ENCODE measurements at regions not wholly inside any gene's neighbourhood (a gene's known extent, or its start where the extent isn't known, plus 50 kb on each side); places are given as distances from the start of the nearest gene placed in this dataset.

- no peak for DNase-seq (ENCODE audit: low spot score)
- Mint-ChIP-seq H3K27me3 (ENCODE audit: low read depth) (no peaks in the 10 kb centered on the region), H3K4me1 (peaks cover 4% of the 10 kb centered on the region), H3K36me3 (peaks cover 2% of the 10 kb centered on the region; the same call in 1 of the 2 replicates), H3K4me3 (no peak overlapping the region), H3K9me3 (peaks cover 13% of the 10 kb centered on the region), H3K27ac (no peak overlapping the region)
- TF ChIP-seq ATF6 (CRISPR knock-in tag; IDR thresholded peaks at IDR 0.05) (no peak), ZNF423 (CRISPR knock-in tag; IDR thresholded peaks at IDR 0.05) (no peak), NR3C1 (CRISPR knock-in tag; conservative IDR thresholded peaks at IDR 0.05; ENCODE audit: low read depth) (no peak)
- POLR2A ChIA-PET = no interaction called here
- no peak for ATAC-seq
- CTCF ChIA-PET = no interaction called here
These were observed 372.1 kb upstream of the NR2F2 start for GRCh38 chr15:95958382-95958781.

- no peak for TF ChIP-seq NFE2L1 (CRISPR knock-in tag; IDR thresholded peaks at IDR 0.05)
- TF ChIP-seq ZNF396 (CRISPR knock-in tag; IDR thresholded peaks at IDR 0.05; ENCODE audit: borderline replicate concordance) = no peak
- no peak for TF ChIP-seq ATF3 (CRISPR knock-in tag; conservative IDR thresholded peaks at IDR 0.05)
- TF ChIP-seq CREM (CRISPR knock-in tag; IDR thresholded peaks at IDR 0.05) = no peak
- no peak for TF ChIP-seq FOXP1 (CRISPR knock-in tag; IDR thresholded peaks at IDR 0.05; ENCODE audit: borderline replicate concordance)
- ATAC-seq (no peak), DNase-seq (ENCODE audit: low spot score) (no peak)
- Mint-ChIP-seq H3K4me3 (no peak overlapping the region), H3K36me3 (no peaks in the 10 kb centered on the region), H3K27me3 (ENCODE audit: low read depth) (0 out of 2 replicates have a peak, but pooled peaks cover 5% of the 10 kb centered on the region), H3K9me3 (no peaks in the 10 kb centered on the region), H3K27ac (no peak overlapping the region), H3K4me1 (no peaks in the 10 kb centered on the region)
- ChIA-PET POLR2A (no interaction called here), CTCF (no interaction called here)
These were observed 361.6 kb upstream of the NR2F2 start for GRCh38 chr15:95968856-95969255.

- Mint-ChIP-seq H3K9me3 (peaks cover 2% of the 10 kb centered on the region), H3K27ac (no peak overlapping the region), H3K4me3 (no peak overlapping the region), H3K4me1 (no peaks in the 10 kb centered on the region), H3K36me3 (no peaks in the 10 kb centered on the region), H3K27me3 (ENCODE audit: low read depth) (0 out of 2 replicates have a peak, but pooled peaks cover 5% of the 10 kb centered on the region)
- ATAC-seq = no peak
- no peak for DNase-seq (ENCODE audit: low spot score)
- ChIA-PET POLR2A (interaction anchor here (0.6 kb wide), 1 partner anchor 306 kb away, joined by 3 read pairs; no protein-coding TSS in a partner anchor), CTCF (no interaction called here)
- no peak for TF ChIP-seq FOXJ3 (CRISPR knock-in tag; IDR thresholded peaks at IDR 0.05; ENCODE audit: borderline replicate concordance)
- no peak for TF ChIP-seq CREB1 (CRISPR knock-in tag; IDR thresholded peaks at IDR 0.05)
- no peak for TF ChIP-seq ZSCAN18 (CRISPR knock-in tag; IDR thresholded peaks at IDR 0.05)
- no peak for TF ChIP-seq MLX (CRISPR knock-in tag; IDR thresholded peaks at IDR 0.05)
- TF ChIP-seq AFF4 (CRISPR knock-in tag; IDR thresholded peaks at IDR 0.05; ENCODE audit: borderline replicate concordance) = no peak
- no peak for TF ChIP-seq ZBTB43 (CRISPR knock-in tag; IDR thresholded peaks at IDR 0.05)
- TF ChIP-seq GTF2I (CRISPR knock-in tag; conservative IDR thresholded peaks at IDR 0.05) = no peak
- TF ChIP-seq ERG (CRISPR knock-in tag; IDR thresholded peaks at IDR 0.05) = no peak
- no peak for TF ChIP-seq ZNF425 (CRISPR knock-in tag; conservative IDR thresholded peaks at IDR 0.05)
- no peak for TF ChIP-seq GABPB1 (CRISPR knock-in tag; IDR thresholded peaks at IDR 0.05)
- TF ChIP-seq ZNF423 (CRISPR knock-in tag; IDR thresholded peaks at IDR 0.05) = no peak
- TF ChIP-seq KAT7 (CRISPR knock-in tag; IDR thresholded peaks at IDR 0.05; ENCODE audit: borderline replicate concordance) = no peak
These were observed 360.2 kb upstream of the NR2F2 start for GRCh38 chr15:95970326-95970725.
